GM23338 (cell line): ENCODE measurements at regions not wholly inside any gene's neighbourhood (a gene's known extent, or its start where the extent isn't known, plus 50 kb on each side); places are given as distances from the start of the nearest gene placed in this dataset.
"Not testable (repeated sequence)": the region's sequence is repeated elsewhere in the genome, so short reads cannot be mapped to it uniquely, and the experiment has no call there.

Experiments
- ATAC-seq: fragments of 200-7000 bp; cut with Tn5 transposase; 3 replicates; pipeline ENCODE4 v1.9.1; 2020
- DNase-seq: peaks from one replicate; pipeline ENCODE4 v3.0.0-alpha.2; 2015; ENCODE audit warnings: low spot score
- H2AFZ ChIP-seq: fragments of 200-600 bp; sonication (generic); 2 replicates; pipeline ENCODE4 v1.8.0; 2016; ENCODE audit warnings: antibody characterized with exemption, mild to moderate bottlenecking, moderate library complexity
- H3F3A ChIP-seq: fragments of 200-600 bp; sonication (generic); replicated peaks from 2 replicates; pipeline ENCODE4 v1.8.0; 2017; ENCODE audit warnings: antibody characterized with exemption, mixed run types, low read depth
- H3K27ac ChIP-seq: fragments of 200-600 bp; sonication (generic); 2 replicates; pipeline ENCODE4 v1.6.1; 2016; ENCODE audit warnings: low read depth
- H3K27me3 ChIP-seq: fragments of 200-600 bp; sonication (generic); 2 replicates; pipeline ENCODE4 v1.8.0; 2016; ENCODE audit warnings: mild to moderate bottlenecking, mixed run types, moderate library complexity; ENCODE audit not compliant: insufficient read depth
- H3K36me3 ChIP-seq: fragments of 200-600 bp; sonication (generic); 2 replicates; pipeline ENCODE4 v1.8.0; 2016; ENCODE audit warnings: mild to moderate bottlenecking; ENCODE audit not compliant: insufficient read depth
- H3K4me1 ChIP-seq: fragments of 200-600 bp; sonication (generic); 2 replicates; pipeline ENCODE4 v1.8.0; 2016; ENCODE audit warnings: mild to moderate bottlenecking, moderate library complexity; ENCODE audit not compliant: insufficient read depth
- H3K4me2 ChIP-seq: fragments of 200-600 bp; sonication (generic); 2 replicates; pipeline ENCODE4 v1.7.1; 2017; ENCODE audit warnings: mixed run types
- H3K4me3 ChIP-seq: fragments of 200-600 bp; sonication (generic); 2 replicates; pipeline ENCODE4 v1.6.1; 2016; ENCODE audit warnings: mixed run types
- H3K79me2 ChIP-seq: fragments of 200-600 bp; sonication (generic); replicated peaks from 2 replicates; pipeline ENCODE4 v1.8.0; 2017; ENCODE audit warnings: mild to moderate bottlenecking; ENCODE audit not compliant: insufficient read depth
- H3K9me2 ChIP-seq: fragments of 200-600 bp; sonication (generic); 2 replicates; pipeline ENCODE4 v1.8.0; 2017; ENCODE audit not compliant: insufficient read depth
- H4K20me1 ChIP-seq: fragments of 200-600 bp; sonication (generic); replicated peaks from 2 replicates; pipeline ENCODE4 v1.8.0; 2017; ENCODE audit warnings: mild to moderate bottlenecking; ENCODE audit not compliant: insufficient read depth
- H3K27ac Mint-ChIP-seq: 2 replicates; pipeline ENCODE4 v1.8.0; 2020; ENCODE audit warnings: inconsistent platforms, mild to moderate bottlenecking, moderate library complexity, mixed read lengths
- H3K27me3 Mint-ChIP-seq: 3 replicates; pipeline ENCODE4 v1.8.0; 2022; ENCODE audit warnings: low read depth, mild to moderate bottlenecking, moderate library complexity, mixed read lengths, inconsistent platforms; ENCODE audit not compliant: insufficient read depth, poor library complexity
- H3K36me3 Mint-ChIP-seq: 3 replicates; pipeline ENCODE4 v1.8.0; 2021; ENCODE audit warnings: low read depth, mild to moderate bottlenecking, inconsistent platforms, moderate library complexity, mixed read lengths
- H3K4me1 Mint-ChIP-seq: 3 replicates; pipeline ENCODE4 v1.8.0; 2020; ENCODE audit warnings: mild to moderate bottlenecking, inconsistent platforms, mixed read lengths
- H3K4me3 Mint-ChIP-seq: 3 replicates; pipeline ENCODE4 v1.8.0; 2021; ENCODE audit warnings: moderate library complexity, mild to moderate bottlenecking, inconsistent platforms, mixed read lengths
- H3K9me3 Mint-ChIP-seq: 3 replicates; pipeline ENCODE4 v1.8.0; 2020; ENCODE audit warnings: moderate library complexity, mild to moderate bottlenecking, inconsistent platforms, mixed read lengths
- CREB1 ChIP-seq: fragments of 250-450 bp; sonication (Bioruptor Pico); IDR thresholded peaks from 2 replicates; pipeline ENCODE4 v1.5.0; 2020; ENCODE audit warnings: low read depth, mild to moderate bottlenecking, moderate library complexity
- ETS1 ChIP-seq: IDR thresholded peaks from 2 replicates; pipeline ENCODE4 v1.6.1; 2016; ENCODE audit warnings: antibody characterized with exemption
- EZH2 ChIP-seq: fragments of 200-600 bp; sonication (generic); IDR thresholded peaks from one replicate; pipeline ENCODE4 v1.8.0; 2017; ENCODE audit warnings: antibody characterized with exemption, mild to moderate bottlenecking, low read depth; ENCODE audit not compliant: unreplicated experiment
- EZH2phosphoT487 ChIP-seq: fragments of 200-600 bp; sonication (generic); IDR thresholded peaks from one replicate; pipeline ENCODE4 v1.8.1; 2018; ENCODE audit warnings: antibody characterized with exemption; ENCODE audit not compliant: unreplicated experiment
- JUNB ChIP-seq: IDR thresholded peaks from one replicate; pipeline ENCODE4 v1.6.1; 2016; ENCODE audit warnings: antibody characterized with exemption; ENCODE audit not compliant: unreplicated experiment
- NANOG ChIP-seq: IDR thresholded peaks from 2 replicates; pipeline ENCODE4 v1.6.1; 2016; ENCODE audit warnings: antibody characterized with exemption, borderline replicate concordance
- POLR2AphosphoS5 ChIP-seq: IDR thresholded peaks from 2 replicates; pipeline ENCODE4 v1.6.1; 2016; ENCODE audit warnings: antibody characterized with exemption, low read depth
- STAT1 ChIP-seq: IDR thresholded peaks from one replicate; pipeline ENCODE4 v1.6.1; 2016; ENCODE audit warnings: antibody characterized with exemption; ENCODE audit not compliant: unreplicated experiment
- ZNF114 ChIP-seq: fragments of 250-450 bp; sonication (Bioruptor Pico); IDR thresholded peaks from 2 replicates; pipeline ENCODE4 v1.5.0; 2020; ENCODE audit warnings: mild to moderate bottlenecking, moderate library complexity
- ZNF331 ChIP-seq: fragments of 250-450 bp; sonication (Bioruptor Pico); IDR thresholded peaks from 2 replicates; pipeline ENCODE4 v1.5.0; 2020; ENCODE audit warnings: low read depth, mild to moderate bottlenecking, moderate library complexity
- ZNF462 ChIP-seq: fragments of 250-450 bp; sonication (Bioruptor Pico); IDR thresholded peaks from 2 replicates; pipeline ENCODE4 v1.5.0; 2020; ENCODE audit warnings: mild to moderate bottlenecking, moderate library complexity
- TF ChIP-seq, protein P1 (sequence below): IDR thresholded peaks from one replicate; pipeline ENCODE4 v1.6.1; 2018; ENCODE audit warnings: antibody characterized with exemption; ENCODE audit not compliant: unreplicated experiment

- Histone ChIP-seq H3K79me2 (no peaks in the 10 kb centered on the region), H3K4me2 (no peak overlapping the region), H3K27ac (no peak overlapping the region), H3K4me1 (no peaks in the 10 kb centered on the region), H4K20me1 (no peaks in the 10 kb centered on the region), H3K4me3 (no peak overlapping the region), H3K36me3 (no peaks in the 10 kb centered on the region), H3K9me2 (0 out of 2 replicates have a peak, but pooled peaks cover 5% of the 10 kb centered on the region), H3F3A (no peaks in the 10 kb centered on the region), H2AFZ (no peak overlapping the region), H3K27me3 (no peaks in the 10 kb centered on the region)
- Mint-ChIP-seq H3K9me3 (peaks cover 38% of the 10 kb centered on the region), H3K4me1 (no peaks in the 10 kb centered on the region), H3K4me3 (no peak overlapping the region), H3K27ac (no peak overlapping the region), H3K27me3 (peaks cover 7% of the 10 kb centered on the region), H3K36me3 (peaks cover 10% of the 10 kb centered on the region)
- no peak for TF ChIP-seq EZH2
- TF ChIP-seq ZNF114 (CRISPR knock-in tag) = no peak
- no peak for TF ChIP-seq CREB1 (CRISPR knock-in tag)
- no peak for TF ChIP-seq STAT1
- TF ChIP-seq ETS1 = no peak
- no peak for TF ChIP-seq JUNB
- no peak for TF ChIP-seq POLR2AphosphoS5
- no peak for TF ChIP-seq ZNF462 (CRISPR knock-in tag)
- TF ChIP-seq NANOG = no peak
- no peak for TF ChIP-seq EZH2phosphoT487
- TF ChIP-seq, protein P1, sequence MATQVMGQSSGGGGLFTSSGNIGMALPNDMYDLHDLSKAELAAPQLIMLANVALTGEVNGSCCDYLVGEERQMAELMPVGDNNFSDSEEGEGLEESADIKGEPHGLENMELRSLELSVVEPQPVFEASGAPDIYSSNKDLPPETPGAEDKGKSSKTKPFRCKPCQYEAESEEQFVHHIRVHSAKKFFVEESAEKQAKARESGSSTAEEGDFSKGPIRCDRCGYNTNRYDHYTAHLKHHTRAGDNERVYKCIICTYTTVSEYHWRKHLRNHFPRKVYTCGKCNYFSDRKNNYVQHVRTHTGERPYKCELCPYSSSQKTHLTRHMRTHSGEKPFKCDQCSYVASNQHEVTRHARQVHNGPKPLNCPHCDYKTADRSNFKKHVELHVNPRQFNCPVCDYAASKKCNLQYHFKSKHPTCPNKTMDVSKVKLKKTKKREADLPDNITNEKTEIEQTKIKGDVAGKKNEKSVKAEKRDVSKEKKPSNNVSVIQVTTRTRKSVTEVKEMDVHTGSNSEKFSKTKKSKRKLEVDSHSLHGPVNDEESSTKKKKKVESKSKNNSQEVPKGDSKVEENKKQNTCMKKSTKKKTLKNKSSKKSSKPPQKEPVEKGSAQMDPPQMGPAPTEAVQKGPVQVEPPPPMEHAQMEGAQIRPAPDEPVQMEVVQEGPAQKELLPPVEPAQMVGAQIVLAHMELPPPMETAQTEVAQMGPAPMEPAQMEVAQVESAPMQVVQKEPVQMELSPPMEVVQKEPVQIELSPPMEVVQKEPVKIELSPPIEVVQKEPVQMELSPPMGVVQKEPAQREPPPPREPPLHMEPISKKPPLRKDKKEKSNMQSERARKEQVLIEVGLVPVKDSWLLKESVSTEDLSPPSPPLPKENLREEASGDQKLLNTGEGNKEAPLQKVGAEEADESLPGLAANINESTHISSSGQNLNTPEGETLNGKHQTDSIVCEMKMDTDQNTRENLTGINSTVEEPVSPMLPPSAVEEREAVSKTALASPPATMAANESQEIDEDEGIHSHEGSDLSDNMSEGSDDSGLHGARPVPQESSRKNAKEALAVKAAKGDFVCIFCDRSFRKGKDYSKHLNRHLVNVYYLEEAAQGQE = no peak
- no peak for TF ChIP-seq ZNF331 (CRISPR knock-in tag)
- ATAC-seq (no peak), DNase-seq (no peak)
Measured at GRCh38 chr5:8730194-8730593, 815.7 kb downstream of the SEMA5A start.

DNA sequence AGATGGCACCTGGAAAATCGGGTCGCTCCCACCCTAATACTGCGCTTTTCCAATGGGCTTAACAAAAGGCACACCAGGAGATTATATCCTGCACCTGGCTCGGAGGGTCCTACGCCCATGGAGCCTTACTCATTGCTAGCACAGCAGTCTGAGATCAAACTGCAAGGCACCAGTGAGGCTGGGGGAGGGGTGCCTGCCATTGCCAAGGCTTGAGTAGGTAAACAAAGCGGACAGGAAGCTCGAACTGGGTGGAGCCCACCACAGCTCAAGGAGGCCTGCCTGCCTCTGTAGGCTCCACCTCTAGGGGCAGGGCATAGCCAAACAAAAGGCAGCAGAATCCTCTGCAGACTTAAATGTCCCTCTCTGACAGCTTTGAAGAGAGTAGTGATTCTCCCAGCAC lies 814.8 kb downstream of the SEMA5A start:
- not testable (repeated sequence) for H3F3A ChIP-seq, DNase-seq, H3K4me1 Mint-ChIP-seq, H3K27me3 Mint-ChIP-seq, H2AFZ ChIP-seq, H3K36me3 ChIP-seq, H3K27ac ChIP-seq, ATAC-seq, H3K79me2 ChIP-seq, H3K4me2 ChIP-seq, H3K27ac Mint-ChIP-seq, H3K4me3 Mint-ChIP-seq, H4K20me1 ChIP-seq, H3K4me1 ChIP-seq, H3K4me3 ChIP-seq, H3K27me3 ChIP-seq, H3K9me2 ChIP-seq
- Mint-ChIP-seq H3K36me3 (peaks cover 10% of the 10 kb centered on the region), H3K9me3 (peaks cover 38% of the 10 kb centered on the region)
